GM21515 (cell line): ENCODE measurements at regions not wholly inside any gene's neighbourhood (a gene's known extent, or its start where the extent isn't known, plus 50 kb on each side); places are given as distances from the start of the nearest gene placed in this dataset.
"Not testable (repeated sequence)": the region's sequence is repeated elsewhere in the genome, so short reads cannot be mapped to it uniquely, and the experiment has no call there.

Source experiments
- ATAC-seq: cut with Tn5 transposase; IDR thresholded peaks from one replicate; pipeline ENCODE4 v1.9.1; 2021; ENCODE audit not compliant: unreplicated experiment

DNA sequence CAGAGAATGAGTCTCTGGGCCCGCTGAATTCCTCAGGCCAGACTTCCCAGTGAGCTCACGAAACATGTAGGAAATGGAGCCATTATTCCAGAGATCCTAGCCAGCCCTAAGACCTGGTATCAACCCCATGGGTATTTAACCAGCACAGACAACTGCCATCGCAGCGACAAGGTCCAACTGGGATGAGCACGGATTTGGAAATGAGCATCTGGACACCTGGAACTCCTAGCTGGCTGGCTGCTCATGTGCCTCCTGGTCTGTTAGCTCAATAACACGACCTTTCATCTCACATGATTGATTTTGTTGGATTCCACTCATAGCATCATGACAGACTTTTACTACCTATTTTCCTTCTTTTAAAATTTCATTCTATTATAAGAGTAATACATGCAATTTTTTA lies 51.0 kb downstream of the POU3F3 start:
- no peak for ATAC-seq

DNA sequence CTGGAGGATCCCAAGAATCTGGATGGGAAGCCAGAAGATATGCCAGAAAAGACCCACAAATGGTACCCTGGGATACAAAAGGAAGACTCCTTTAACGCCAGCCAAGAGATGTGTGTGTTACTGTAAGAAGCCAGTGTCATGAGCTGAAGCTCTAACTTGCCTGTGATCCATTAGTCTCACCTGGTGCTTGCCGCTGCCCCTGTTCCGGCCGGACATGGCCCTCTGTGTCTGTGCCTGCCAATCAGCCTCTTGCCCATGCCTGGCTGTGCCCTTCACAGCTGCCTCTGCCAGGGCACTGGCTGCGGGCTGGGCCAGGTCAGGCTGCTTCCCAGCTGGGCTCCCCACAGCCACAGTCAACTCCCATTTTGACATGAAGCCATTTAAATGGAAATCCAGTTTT lies 55.4 kb downstream of the POU3F3 start:
- no peak for ATAC-seq

DNA sequence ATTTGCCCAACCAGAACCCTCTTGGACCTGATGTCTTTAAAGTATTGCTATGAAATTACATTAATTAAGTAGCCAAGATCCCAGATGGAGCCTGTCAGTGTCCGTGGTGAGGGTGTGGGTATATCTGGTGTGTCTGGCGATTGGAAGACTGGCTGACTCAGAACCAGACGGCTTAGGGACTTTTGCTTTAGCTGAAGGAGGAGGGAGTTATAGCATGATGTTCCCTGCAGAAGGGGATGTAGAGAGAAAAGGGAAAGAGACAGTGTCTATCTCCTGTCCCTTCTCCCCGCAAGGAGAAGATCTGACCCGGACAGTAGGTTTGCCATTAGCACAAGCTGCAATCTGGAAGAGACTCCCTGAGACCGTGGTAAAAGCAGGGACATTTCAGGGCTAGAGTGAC lies 60.6 kb downstream of the POU3F3 start:
- no peak for ATAC-seq

DNA sequence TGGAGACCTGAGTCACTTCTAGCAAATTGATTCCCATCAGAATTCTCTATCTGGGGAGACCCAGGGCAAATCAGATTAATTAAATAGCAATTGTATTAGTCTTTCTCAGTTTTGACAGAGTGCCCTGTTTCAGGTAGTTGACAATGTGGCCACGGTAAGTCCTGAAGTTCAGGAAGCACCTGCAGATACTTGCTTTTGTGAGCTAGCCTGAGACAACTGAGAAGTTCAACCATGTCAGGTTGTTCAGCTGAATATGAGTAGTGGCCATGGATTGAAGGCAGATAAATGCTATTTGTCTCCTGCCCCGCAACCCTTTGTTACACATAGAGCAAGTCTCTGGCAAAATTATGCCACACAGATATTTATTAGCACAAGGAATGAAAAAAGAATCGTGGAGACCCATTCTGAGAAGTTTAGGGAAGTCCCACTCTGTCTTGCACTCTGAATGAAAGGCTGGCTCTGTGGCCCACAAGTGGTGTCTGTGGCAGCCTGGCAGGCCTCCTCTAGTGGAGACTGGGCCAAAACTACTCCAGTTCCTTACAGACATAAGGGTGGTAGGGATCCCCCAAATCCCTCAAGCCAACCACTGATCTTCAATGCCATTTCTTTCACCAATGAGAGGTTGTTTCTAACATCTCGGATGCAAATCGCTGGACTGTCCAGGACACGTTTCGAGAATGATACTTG lies 61.3 kb downstream of the POU3F3 start:
- ATAC-seq: no peak

DNA sequence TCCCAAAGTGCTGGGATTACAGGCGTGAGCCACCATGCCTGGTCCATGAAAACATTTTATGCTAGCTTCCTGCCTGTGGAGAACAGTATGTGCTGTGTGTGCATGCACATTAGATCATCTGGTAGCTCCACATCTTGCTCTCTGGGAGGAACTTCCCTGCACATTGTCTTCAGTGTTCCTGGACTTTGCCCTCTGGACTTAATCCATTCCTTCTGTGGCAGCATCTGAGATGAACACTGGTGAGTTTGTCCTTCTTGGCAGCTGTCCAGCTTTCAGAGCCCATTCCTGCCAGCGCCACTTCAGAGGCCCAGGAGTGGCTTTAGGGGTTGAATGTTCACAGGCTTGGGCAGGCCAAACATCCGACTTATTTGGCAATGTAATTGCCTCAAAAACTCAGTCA lies 65.2 kb downstream of the POU3F3 start:
- no peak for ATAC-seq

DNA sequence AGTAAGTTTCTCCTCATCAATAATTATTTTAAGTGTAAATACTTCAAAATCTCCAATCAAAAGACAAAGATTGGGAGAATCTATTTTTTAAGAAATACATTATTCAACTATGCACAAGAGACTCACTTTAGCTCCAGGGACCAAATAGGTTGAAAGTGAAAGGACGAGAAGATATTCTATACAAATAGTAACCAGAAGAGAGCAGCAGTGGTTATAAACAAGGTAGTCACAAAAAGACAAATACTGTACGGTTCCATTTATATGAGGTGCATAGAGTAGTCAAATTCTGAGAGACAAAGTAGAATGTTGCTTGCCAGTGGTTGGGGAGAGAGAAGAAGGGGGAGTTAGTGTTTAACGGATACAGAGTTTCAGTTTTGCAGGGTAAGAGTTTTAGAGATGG lies 69.8 kb downstream of the POU3F3 start:
- ATAC-seq: no peak

DNA sequence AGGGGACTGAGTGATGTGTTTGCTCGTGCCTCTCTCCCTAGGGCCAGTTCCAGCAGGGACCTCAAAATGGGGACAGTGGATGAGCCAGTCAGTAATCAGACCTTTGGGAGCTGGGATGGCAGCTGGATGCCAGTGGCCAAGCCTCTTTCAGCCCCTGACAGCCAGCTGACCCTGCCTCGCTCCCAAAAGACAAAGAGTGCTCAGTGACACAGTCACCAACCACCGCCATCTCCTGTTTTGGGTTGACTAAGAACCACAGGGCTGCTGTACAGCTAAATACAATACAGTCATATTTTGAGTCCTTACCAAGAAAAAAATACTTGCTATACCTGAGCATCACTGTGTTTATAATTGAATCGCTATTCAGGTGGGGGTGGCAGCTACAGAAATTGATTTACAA lies 75.7 kb downstream of the POU3F3 start:
- ATAC-seq: no peak

DNA sequence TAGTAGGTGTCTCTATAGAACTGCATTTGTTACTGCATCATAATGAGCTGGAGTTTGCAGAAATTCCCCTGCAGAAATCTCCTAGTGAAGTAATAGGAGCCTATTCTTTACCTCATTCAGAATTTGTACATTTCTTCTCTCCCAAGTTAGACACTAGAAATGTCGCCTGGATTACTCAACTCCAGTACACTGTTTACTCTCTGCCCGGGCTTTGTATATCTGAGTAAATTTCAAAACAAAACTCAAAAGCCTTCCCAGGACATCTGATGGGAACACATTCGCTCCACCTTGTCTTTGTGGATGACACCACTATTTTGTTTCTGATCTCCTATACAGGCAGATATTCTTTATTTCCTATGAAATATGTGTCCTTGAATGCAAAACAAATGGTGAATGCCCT lies 76.8 kb downstream of the POU3F3 start:
- ATAC-seq: no peak

DNA sequence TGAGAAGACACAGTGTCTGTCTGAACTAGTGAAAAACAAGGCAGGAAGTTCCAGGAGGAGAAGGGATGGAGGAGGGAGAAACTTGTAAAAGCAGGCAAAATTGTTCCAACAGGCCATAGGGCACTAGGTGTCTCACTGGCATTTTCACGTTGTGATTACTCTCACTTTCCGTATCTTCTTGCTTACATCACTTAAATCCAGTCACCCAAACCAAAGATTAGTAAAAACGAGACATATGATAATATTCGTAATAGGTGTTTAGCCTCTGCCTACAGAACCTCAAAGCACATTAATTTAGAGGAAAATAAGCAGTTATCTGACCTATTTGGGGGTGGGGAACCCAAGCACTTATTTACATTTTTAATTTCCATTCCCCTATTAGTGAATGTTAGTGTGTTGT lies 78.3 kb downstream of the POU3F3 start:
- no peak for ATAC-seq

DNA sequence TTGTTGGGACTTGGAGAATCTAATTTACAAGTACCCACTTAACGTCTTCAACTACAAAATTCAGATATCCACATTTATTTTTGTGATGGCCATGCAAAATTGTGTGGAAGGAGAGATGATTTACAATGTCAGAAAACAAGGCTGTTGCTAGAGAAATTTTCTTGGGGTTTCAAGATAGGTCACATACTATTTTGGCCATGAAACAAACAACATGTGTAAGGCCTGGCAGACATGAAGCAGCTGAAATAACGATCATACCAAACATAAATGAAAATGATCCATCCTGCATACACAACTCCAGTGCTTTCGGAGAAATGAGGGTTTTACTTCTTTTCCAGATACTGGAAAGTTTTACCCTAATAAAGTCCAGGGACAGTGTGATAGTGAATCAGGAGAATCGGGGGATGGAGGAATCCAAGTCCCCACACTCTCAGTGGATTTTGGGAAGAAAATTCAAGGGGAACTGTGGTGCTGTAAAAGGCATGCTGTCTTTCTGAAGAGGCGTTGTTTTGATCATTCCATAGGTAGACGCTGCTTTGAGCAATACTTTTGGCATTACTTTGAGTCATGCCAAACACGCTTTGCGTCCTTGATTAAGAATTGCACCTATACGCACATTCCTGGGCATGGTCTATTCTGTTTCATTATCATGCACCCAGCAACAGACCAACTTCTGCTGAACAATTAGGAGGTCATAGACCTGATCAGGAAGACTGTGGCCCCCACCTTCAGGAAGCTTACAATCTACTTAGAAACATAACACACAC lies 79.4 kb downstream of the POU3F3 start:
- ATAC-seq: no peak

DNA sequence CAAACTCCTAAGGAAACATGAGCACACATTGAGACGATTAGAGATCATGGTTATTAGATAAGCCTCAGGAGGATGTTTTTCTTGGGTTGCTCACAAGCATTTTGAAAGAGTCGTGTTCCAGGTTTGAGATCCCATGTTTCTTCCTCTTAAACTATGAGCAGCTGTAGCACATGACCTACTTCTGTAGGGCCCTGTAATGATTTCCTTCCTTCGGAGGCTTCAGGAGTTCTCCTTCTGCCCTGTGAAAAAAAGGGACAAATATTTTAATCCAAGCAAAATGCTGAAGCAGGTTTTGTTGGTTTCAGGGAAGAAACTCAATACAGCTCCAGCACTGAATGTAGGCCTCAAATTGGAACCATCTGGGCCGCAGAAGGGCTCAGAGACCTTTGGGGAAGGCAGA lies 82.6 kb downstream of the POU3F3 start:
- no peak for ATAC-seq

DNA sequence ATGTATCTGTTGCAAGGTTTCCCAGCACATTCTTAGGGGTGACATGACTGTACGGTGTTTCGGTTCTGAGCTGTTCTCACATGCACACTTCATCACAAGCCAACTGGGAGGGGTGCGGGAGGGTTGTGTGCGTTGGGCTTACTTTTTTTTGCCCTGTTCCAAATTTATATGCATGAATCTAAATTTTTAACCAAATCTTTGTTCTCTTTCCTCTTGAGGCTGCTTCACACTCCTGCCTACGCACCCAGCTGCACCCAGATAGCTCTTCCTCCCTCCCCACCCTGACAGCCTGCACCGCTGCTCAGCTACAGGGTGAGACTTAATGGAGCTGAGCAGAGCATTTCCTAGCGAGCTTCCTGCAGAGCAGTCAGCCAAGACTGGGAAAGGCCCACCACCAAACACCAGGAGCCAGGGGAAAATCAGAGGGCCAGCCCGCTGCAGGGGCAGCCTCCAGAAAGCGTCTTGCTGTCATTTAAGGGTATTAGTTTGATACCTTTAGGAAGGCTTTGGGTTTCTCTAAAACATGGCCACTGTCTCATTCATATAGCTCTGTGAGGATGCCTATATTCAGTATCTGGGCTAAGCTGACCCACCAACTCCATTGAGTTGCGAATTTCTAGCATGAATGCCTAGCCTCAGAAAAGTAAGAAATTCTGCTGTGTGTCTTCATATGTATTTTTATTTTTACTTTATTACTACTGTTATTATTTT lies 84.5 kb downstream of the POU3F3 start:
- peak; percentile 93 for ATAC-seq

DNA sequence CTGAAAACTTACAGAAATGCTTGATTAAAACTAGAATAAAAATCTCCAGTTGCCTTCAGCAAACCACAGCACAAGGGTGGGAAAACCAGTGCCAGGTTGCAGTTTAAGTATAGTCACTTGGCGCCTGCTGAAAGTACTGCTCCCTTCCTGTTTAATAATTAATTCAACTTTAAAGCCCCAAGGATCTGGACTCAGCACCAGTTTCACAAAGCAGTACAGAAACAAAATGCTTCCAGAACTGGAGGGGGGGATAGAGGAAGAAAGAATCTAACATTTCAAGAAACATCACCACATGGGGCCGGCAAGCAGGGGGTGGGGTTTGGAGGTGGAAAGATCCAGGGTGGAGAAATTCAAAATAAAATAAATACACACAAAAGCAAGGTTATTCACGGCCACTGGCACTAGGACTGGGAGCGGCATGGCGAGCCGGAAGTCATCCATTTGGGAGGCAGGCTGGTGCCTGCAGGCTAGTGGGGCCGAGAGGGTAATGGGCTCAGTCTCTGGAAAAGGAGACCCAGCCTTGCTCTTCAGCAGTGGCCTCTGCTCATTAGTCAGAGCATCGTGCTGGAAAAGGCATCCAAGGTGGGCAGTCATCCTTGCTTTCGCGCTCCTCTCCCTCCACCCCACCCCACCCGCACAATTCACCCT lies 85.8 kb downstream of the POU3F3 start:
- ATAC-seq: no peak

DNA sequence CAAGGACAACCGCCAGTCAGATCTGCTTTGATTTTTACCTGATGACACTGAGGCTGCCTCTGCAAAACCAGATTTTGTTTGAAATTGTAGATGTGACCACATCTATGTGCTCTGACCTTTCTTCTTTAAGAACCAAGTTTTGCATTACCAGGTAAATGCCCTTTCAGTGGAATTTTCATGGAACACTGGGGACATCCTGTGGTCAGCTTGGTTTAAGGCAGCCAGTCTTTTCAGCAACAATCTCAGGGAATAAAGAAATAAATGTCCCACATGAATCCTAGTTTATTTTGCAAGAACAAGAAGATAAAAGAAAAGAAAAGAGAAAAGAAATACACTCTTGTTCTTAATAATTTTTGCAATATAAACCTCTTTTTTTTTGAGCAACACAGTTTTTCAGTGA lies 90.6 kb downstream of the POU3F3 start:
- ATAC-seq: no peak

DNA sequence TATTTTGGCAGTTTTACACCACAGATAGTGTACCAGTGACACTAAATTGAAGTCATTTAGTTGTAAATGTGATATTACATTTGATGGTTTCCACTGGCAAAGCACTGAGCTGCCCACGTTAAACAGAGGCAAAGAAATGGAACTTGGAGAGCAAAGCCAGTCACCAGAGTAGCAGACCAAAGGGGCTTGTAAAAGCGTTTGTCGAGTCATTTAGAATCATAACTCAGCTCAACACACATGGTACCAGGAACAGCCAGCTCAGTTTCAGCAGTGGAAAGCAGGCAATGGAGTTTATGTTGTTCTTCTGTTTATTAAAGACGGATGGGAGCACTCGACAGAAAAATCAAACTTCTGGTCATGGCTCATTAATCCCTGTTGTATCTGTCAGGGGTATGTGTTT lies 91.2 kb downstream of the POU3F3 start:
- ATAC-seq: no peak

DNA sequence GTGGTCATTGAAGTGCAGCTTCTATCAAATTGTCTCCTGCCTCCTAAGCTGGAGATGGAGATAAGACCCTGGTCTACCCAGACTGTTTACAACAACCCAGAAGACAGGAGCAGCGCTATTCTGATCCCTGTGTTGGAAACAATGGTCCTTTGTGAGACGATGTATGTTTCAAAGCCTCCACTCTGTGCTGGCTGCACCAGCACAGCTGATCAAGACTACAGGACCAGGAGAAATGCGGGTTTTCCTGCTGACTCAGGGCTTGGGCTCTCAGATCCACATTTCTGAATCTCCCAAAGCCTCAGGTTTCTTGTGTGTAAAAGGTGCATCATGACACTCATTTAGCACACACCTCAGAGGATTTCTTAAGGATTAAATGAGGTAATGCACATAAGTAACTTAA lies 92.0 kb downstream of the POU3F3 start:
- no peak for ATAC-seq

DNA sequence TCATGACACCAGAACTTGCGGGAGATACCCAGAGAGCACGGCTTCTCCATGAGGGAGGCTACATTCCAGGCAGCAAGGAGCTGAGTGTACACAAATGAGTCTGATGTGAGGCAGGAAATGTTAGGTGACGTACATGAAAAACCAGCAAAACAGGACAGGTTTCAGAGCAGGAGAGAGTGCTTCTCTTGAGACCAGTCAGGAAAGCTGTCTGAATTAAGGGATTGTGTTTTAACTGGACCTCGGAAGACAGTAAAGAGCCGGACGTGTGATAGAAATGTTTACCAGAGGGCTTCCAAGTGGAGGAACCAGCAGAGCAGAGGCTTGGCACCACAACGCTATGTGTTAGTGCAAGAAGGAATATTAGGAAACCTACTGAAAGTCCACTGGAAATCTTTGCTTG lies 90.4 kb upstream of the MRPS9 start:
- ATAC-seq: not testable (repeated sequence)

DNA sequence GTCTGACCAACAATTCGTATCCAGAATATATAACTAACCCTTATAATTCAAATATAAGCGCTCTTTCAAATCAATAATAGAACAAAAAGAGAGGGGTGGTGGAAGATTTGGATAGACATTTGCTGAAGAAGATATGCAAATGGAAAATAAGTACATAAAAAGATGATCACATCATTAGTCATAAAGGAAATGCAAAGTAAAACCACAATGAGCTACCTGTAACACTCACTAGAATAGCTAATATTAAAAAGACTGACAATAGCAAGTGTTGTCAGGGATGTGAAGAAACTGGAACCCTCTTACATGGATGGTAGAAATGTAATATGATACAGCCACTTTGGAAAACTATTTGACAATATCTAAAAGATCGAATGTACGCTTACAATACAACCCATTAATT lies 84.9 kb upstream of the MRPS9 start:
- no peak for ATAC-seq

DNA sequence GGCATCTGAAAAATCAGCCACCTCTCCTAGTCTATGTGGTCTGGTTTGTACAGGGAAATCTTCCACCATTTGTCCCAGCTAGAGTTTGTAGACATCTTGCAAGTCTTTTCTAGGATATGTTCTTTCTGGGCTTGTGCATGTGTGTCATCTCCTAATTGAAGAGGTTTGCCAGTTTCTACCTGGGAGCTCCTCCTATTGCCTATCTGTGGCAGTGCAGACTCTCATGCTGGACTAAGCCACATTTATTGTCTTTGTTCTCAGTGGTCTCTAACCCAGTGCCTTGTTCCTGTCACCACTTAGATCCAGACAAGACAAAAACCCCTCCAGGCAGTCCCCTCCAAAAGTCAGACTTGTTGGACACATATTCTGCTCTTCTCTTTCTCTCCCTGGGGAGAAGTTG lies 72.0 kb upstream of the MRPS9 start:
- no peak for ATAC-seq

DNA sequence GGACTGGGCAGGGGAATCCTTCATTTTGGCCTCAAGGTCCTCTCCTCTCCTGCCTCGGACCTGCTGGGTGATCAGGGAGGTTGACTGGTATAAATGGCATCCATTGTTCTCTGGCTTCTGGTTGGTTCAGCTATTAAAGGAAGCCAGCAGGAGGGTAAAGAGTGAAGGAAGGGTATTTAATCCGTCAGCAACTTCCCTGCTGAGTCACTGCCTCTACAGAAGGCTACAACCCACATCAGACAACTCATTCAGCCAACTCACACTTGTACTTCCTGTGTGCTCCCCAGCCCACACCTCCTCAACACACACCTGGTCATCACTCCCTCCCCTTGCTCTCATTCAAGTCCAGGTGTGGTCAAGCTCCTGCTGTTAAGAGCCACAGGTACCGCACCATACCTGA lies 68.3 kb upstream of the MRPS9 start:
- no peak for ATAC-seq

DNA sequence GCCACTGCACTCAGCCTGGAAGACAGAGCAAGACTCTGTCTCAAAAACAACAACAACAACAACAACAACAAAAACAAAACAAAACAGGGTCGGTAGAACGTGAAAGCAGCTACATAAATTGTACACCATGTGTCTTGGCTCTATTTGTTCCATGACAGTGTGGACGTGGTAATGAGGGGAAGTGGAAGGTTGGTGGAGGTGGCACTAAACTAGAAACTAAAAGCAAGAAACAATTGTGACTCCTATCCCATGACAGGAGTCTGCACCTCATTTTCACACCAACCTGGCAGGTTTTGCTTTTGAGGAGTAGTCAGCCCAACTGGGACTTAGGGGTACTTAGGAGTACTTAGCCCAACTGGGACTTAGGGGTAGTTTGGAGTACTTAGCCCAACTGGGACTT lies 62.5 kb upstream of the MRPS9 start:
- ATAC-seq: no peak

DNA sequence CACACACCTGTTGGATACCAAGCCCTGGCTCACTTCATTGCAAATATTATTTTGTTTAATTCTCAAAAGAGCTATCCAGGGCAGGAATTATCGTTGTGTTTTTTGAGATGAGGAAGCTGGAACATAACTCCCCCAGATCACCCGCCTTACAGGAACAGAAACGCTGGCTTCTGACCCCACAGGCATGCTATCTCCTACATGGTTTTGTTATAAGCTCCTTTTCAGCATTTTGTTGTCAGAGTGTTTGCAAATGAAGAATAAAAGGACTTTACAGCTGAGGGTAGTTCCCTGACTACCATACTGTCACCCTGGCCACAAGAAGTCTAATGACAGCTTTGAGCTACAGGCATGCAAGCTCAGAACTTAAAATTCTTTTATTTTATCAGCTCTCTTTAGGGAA lies 62.0 kb upstream of the MRPS9 start:
- ATAC-seq: no peak
